Lower lobe of right lung (tissue), 2 donors: ENCODE measurements at regions not wholly inside any gene's neighbourhood (a gene's known extent, or its start where the extent isn't known, plus 50 kb on each side); places are given as distances from the start of the nearest gene placed in this dataset.

Experiments used
- ATAC-seq, 2 donors: fragments of 200-7000 bp; cut with Tn5 transposase; one replicate each; pipeline ENCODE4 v1.9.1; 2020 to 2022; ENCODE audit warnings: mild to moderate bottlenecking in 2 of 2, moderate library complexity in 2 of 2
- DNase-seq: peaks from one replicate; pipeline ENCODE4 v3.0.0-alpha.2; 2020
- H3K27ac ChIP-seq: fragments of 200-600 bp; one replicate; pipeline ENCODE4 v1.8.0; 2022
- H3K27me3 ChIP-seq: fragments of 200-600 bp; one replicate; pipeline ENCODE4 v1.8.0; 2022; ENCODE audit warnings: low read depth
- H3K36me3 ChIP-seq: fragments of 200-600 bp; one replicate; pipeline ENCODE4 v1.8.0; 2022; ENCODE audit warnings: mild to moderate bottlenecking
- H3K4me1 ChIP-seq: fragments of 200-600 bp; one replicate; pipeline ENCODE4 v1.8.0; 2022
- H3K4me3 ChIP-seq: fragments of 200-600 bp; one replicate; pipeline ENCODE4 v1.8.0; 2022; ENCODE audit warnings: mild to moderate bottlenecking
- H3K9me3 ChIP-seq: fragments of 200-600 bp; one replicate; pipeline ENCODE4 v1.8.0; 2022
- CTCF ChIP-seq: fragments of 200-600 bp; IDR thresholded peaks from one replicate; pipeline ENCODE4 v1.8.0; 2022; ENCODE audit warnings: antibody characterized with exemption, mild to moderate bottlenecking
- intact Hi-C: fragments of 100-400 bp; cut with DNase I; formaldehyde crosslinking; loops from one replicate; pipeline ENCODE4 v1.11.0; 2022
- donor health status: DM: no; HTN: yes; CAD: no; lungs with severe emphysema.

- ATAC-seq (no peak), DNase-seq (no peak)
- intact Hi-C loops, result no loop called here
- Histone ChIP-seq H3K4me1 (no peaks in the 10 kb centered on the region), H3K36me3 (no peaks in the 10 kb centered on the region), H3K27ac (no peak overlapping the region), H3K27me3 (peaks cover 4% of the 10 kb centered on the region), H3K9me3 (no peaks in the 10 kb centered on the region), H3K4me3 (no peak overlapping the region)
- no peak for TF ChIP-seq CTCF
Measured at GRCh38 chr2:2516386-2516785, 185.3 kb upstream of the MYT1L start.

- H3K36me3 ChIP-seq, result no peaks in the 10 kb centered on the region
- DNase-seq (no peak), ATAC-seq (no peak)
- no peak overlapping the region for H3K4me3 ChIP-seq
- intact Hi-C loops, result no loop called here
- TF ChIP-seq CTCF, result no peak
- H3K9me3 ChIP-seq, result no peaks in the 10 kb centered on the region
- peaks cover 4% of the 10 kb centered on the region for H3K27me3 ChIP-seq
- H3K27ac ChIP-seq, result no peak overlapping the region
- H3K4me1 ChIP-seq, result no peaks in the 10 kb centered on the region
Measured at GRCh38 chr2:2512931-2513330, 181.9 kb upstream of the MYT1L start.

GRCh38 chr2:2507417-2507997, 176.4 kb upstream of the MYT1L start:
- Histone ChIP-seq H3K27me3 (no peaks in the 10 kb centered on the region), H3K9me3 (no peaks in the 10 kb centered on the region), H3K36me3 (no peaks in the 10 kb centered on the region), H3K4me1 (no peaks in the 10 kb centered on the region), H3K27ac (no peak overlapping the region), H3K4me3 (no peak overlapping the region)
- intact Hi-C loops, result no loop called here
- ATAC-seq (no peak), DNase-seq (no peak)
- no peak for TF ChIP-seq CTCF

- Histone ChIP-seq H3K4me3 (no peak overlapping the region), H3K36me3 (no peaks in the 10 kb centered on the region), H3K27me3 (no peaks in the 10 kb centered on the region), H3K9me3 (no peaks in the 10 kb centered on the region), H3K4me1 (no peaks in the 10 kb centered on the region), H3K27ac (no peak overlapping the region)
- ATAC-seq (no peak), DNase-seq (no peak)
- TF ChIP-seq CTCF, result no peak
- intact Hi-C loops, result no loop called here
Measured at GRCh38 chr2:2506536-2506935, 175.5 kb upstream of the MYT1L start.

- H3K4me3 ChIP-seq, result no peak overlapping the region
- no peaks in the 10 kb centered on the region for H3K9me3 ChIP-seq
- intact Hi-C loops, result no loop called here
- H3K36me3 ChIP-seq, result no peaks in the 10 kb centered on the region
- no peaks in the 10 kb centered on the region for H3K4me1 ChIP-seq
- no peak overlapping the region for H3K27ac ChIP-seq
- DNase-seq (no peak), ATAC-seq (no peak)
- no peaks in the 10 kb centered on the region for H3K27me3 ChIP-seq
- TF ChIP-seq CTCF, result no peak
Measured at GRCh38 chr2:2505604-2506003, 174.5 kb upstream of the MYT1L start.
